ENCODE measurements at regions not wholly inside any gene's neighbourhood (a gene's known extent, or its start where the extent isn't known, plus 50 kb on each side); places are given as distances from the start of the nearest gene placed in this dataset.

DNA sequence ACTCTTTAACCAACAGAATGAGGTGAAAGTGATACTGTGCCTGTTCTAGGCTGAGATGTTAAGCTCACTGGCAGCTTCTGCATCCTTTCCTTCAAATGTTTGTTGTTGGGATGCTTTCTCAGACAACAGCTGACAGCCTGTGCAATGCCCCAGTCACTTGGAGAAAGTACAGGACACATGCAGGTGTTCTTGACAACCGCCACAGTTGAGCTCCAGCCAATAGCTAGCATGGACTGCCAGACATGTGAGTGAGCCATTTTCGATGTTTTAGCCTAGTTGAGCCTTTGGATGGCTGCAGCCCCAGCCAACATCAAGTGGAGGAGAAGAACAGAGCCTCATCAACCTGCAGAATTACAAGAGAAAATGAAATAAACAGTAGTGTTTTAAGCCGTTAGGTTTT, 94.1 kb upstream of the PPP3CA start:
- no peak for TF ChIP-seq NR1H2 (CRISPR knock-in tag; IDR thresholded peaks at IDR 0.05; ENCODE audit: borderline replicate concordance, low read depth)
- no peak for TF ChIP-seq ZNF780A (CRISPR knock-in tag; IDR thresholded peaks at IDR 0.05)
- TF ChIP-seq, protein P1, sequence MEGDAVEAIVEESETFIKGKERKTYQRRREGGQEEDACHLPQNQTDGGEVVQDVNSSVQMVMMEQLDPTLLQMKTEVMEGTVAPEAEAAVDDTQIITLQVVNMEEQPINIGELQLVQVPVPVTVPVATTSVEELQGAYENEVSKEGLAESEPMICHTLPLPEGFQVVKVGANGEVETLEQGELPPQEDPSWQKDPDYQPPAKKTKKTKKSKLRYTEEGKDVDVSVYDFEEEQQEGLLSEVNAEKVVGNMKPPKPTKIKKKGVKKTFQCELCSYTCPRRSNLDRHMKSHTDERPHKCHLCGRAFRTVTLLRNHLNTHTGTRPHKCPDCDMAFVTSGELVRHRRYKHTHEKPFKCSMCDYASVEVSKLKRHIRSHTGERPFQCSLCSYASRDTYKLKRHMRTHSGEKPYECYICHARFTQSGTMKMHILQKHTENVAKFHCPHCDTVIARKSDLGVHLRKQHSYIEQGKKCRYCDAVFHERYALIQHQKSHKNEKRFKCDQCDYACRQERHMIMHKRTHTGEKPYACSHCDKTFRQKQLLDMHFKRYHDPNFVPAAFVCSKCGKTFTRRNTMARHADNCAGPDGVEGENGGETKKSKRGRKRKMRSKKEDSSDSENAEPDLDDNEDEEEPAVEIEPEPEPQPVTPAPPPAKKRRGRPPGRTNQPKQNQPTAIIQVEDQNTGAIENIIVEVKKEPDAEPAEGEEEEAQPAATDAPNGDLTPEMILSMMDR (CRISPR knock-in tag; IDR thresholded peaks at IDR 0.05): no peak
- TF ChIP-seq, protein P2, sequence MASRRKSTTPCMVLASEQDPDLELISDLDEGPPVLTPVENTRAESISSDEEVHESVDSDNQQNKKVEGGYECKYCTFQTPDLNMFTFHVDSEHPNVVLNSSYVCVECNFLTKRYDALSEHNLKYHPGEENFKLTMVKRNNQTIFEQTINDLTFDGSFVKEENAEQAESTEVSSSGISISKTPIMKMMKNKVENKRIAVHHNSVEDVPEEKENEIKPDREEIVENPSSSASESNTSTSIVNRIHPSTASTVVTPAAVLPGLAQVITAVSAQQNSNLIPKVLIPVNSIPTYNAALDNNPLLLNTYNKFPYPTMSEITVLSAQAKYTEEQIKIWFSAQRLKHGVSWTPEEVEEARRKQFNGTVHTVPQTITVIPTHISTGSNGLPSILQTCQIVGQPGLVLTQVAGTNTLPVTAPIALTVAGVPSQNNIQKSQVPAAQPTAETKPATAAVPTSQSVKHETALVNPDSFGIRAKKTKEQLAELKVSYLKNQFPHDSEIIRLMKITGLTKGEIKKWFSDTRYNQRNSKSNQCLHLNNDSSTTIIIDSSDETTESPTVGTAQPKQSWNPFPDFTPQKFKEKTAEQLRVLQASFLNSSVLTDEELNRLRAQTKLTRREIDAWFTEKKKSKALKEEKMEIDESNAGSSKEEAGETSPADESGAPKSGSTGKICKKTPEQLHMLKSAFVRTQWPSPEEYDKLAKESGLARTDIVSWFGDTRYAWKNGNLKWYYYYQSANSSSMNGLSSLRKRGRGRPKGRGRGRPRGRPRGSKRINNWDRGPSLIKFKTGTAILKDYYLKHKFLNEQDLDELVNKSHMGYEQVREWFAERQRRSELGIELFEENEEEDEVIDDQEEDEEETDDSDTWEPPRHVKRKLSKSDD (CRISPR knock-in tag; IDR thresholded peaks at IDR 0.05; ENCODE audit: low read depth): no peak
